ENCODE measurements at regions not wholly inside any gene's neighbourhood (a gene's known extent, or its start where the extent isn't known, plus 50 kb on each side); places are given as distances from the start of the nearest gene placed in this dataset.

DNA sequence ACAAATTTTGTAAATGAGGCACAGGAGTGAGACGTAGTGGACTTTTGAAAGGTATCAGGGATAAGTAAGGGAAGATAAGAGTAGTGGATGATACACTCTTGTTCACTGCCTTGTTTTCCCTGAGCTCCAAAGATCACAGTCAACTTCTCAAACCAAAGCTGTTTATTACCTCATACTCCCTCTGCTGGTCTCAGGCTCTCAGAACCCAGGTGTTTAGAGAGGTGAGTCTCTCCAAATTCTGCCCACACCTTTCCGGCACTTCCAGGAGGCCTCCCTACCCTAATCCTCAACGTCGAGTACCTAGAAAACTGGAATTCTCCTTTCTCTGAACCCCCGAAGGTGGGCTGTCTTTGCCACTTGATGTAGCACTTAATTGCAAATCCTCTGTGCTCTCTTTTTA lies 621.1 kb downstream of the BCL11A start:
- Histone ChIP-seq H3K4me1 (no peaks in the 10 kb centered on the region), H3K4me2 (no peak overlapping the region), H3K4me3 (no peak overlapping the region), H3K9me3 (no peaks in the 10 kb centered on the region), H3K27ac (no peak overlapping the region)
- FAIRE-seq (no peak), DNase-seq (ENCODE audit: low read depth in 1 of 2, low spot score in 1 of 2) (no peak), ATAC-seq (no peak)
- TF ChIP-seq, protein P1, sequence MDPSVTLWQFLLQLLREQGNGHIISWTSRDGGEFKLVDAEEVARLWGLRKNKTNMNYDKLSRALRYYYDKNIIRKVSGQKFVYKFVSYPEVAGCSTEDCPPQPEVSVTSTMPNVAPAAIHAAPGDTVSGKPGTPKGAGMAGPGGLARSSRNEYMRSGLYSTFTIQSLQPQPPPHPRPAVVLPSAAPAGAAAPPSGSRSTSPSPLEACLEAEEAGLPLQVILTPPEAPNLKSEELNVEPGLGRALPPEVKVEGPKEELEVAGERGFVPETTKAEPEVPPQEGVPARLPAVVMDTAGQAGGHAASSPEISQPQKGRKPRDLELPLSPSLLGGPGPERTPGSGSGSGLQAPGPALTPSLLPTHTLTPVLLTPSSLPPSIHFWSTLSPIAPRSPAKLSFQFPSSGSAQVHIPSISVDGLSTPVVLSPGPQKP (IDR thresholded peaks at IDR 0.05; ENCODE audit: low read depth, low read length): no peak
- TF ChIP-seq HOXA7 (CRISPR knock-in tag; IDR thresholded peaks at IDR 0.05) (no peak), EP300 (IDR thresholded peaks at IDR 0.05) (no peak), E2F6 (IDR thresholded peaks at IDR 0.05; ENCODE audit: borderline replicate concordance, low read depth) (no peak), FOXS1 (CRISPR knock-in tag; IDR thresholded peaks at IDR 0.05) (no peak), RAD21 (conservative IDR thresholded peaks at IDR 0.05 in 1 of 2, IDR thresholded peaks at IDR 0.05 in 1 of 2) (no peak), PHF8 (IDR thresholded peaks at IDR 0.05; ENCODE audit: borderline replicate concordance, low read depth) (no peak), POLR2AphosphoS2 (conservative IDR thresholded peaks at IDR 0.05; ENCODE audit: low read length) (no peak), RARB (CRISPR knock-in tag; IDR thresholded peaks at IDR 0.05) (no peak), KDM5A (IDR thresholded peaks at IDR 0.05) (no peak), MYC (IDR thresholded peaks at IDR 0.05; ENCODE audit: borderline replicate concordance, low read length) (no peak), MAFK (IDR thresholded peaks at IDR 0.05; ENCODE audit: partially characterized antibody) (no peak)
- TF ChIP-seq, protein P2, sequence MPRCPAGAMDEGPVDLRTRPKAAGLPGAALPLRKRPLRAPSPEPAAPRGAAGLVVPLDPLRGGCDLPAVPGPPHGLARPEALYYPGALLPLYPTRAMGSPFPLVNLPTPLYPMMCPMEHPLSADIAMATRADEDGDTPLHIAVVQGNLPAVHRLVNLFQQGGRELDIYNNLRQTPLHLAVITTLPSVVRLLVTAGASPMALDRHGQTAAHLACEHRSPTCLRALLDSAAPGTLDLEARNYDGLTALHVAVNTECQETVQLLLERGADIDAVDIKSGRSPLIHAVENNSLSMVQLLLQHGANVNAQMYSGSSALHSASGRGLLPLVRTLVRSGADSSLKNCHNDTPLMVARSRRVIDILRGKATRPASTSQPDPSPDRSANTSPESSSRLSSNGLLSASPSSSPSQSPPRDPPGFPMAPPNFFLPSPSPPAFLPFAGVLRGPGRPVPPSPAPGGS (IDR thresholded peaks at IDR 0.05): no peak
- TF ChIP-seq, protein P3, sequence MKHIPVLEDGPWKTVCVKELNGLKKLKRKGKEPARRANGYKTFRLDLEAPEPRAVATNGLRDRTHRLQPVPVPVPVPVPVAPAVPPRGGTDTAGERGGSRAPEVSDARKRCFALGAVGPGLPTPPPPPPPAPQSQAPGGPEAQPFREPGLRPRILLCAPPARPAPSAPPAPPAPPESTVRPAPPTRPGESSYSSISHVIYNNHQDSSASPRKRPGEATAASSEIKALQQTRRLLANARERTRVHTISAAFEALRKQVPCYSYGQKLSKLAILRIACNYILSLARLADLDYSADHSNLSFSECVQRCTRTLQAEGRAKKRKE (CRISPR knock-in tag; IDR thresholded peaks at IDR 0.05; ENCODE audit: low read depth): no peak
- TF ChIP-seq, protein P4, sequence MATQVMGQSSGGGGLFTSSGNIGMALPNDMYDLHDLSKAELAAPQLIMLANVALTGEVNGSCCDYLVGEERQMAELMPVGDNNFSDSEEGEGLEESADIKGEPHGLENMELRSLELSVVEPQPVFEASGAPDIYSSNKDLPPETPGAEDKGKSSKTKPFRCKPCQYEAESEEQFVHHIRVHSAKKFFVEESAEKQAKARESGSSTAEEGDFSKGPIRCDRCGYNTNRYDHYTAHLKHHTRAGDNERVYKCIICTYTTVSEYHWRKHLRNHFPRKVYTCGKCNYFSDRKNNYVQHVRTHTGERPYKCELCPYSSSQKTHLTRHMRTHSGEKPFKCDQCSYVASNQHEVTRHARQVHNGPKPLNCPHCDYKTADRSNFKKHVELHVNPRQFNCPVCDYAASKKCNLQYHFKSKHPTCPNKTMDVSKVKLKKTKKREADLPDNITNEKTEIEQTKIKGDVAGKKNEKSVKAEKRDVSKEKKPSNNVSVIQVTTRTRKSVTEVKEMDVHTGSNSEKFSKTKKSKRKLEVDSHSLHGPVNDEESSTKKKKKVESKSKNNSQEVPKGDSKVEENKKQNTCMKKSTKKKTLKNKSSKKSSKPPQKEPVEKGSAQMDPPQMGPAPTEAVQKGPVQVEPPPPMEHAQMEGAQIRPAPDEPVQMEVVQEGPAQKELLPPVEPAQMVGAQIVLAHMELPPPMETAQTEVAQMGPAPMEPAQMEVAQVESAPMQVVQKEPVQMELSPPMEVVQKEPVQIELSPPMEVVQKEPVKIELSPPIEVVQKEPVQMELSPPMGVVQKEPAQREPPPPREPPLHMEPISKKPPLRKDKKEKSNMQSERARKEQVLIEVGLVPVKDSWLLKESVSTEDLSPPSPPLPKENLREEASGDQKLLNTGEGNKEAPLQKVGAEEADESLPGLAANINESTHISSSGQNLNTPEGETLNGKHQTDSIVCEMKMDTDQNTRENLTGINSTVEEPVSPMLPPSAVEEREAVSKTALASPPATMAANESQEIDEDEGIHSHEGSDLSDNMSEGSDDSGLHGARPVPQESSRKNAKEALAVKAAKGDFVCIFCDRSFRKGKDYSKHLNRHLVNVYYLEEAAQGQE (IDR thresholded peaks at IDR 0.05): no peak
- ChIA-PET CTCF (interaction anchor here (1.0 kb wide), 1 partner anchor 14 kb away, joined by 4 read pairs; no protein-coding TSS in a partner anchor), POLR2A (no interaction called here)
- WGBS (ENCODE audit: missing lambda C conversion rate): 31% methylated on average over 5 of the region's 5 CpGs

DNA sequence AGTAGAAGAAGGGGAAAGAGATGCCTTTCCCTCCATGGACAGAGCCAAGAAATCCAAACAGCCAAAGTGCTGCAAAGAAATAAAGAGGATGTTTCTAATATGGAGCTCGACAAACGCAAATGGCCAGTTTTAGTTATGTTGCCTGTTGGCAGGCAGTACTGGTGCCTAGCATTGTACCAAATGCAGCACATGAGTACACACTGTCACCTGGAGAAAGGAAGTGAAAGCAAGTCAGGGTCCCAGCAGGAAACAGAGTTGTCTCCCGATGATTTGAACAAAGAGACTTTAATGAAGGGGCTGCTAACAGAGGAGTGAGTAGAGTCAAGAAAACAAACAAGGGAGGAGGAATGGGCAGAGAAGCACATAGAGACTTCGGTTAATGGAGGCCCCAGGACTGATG lies 623.0 kb downstream of the BCL11A start:
- WGBS (ENCODE audit: missing lambda C conversion rate): 17% methylated on average over 4 of the region's 4 CpGs
- no peak overlapping the region for H3K4me3 ChIP-seq
- H3K27ac ChIP-seq: no peak overlapping the region
- ATAC-seq (no peak), FAIRE-seq (no peak), DNase-seq (ENCODE audit: low read depth in 1 of 2, low spot score in 1 of 2) (no peak)
- no peak overlapping the region for H3K4me2 ChIP-seq
- no peaks in the 10 kb centered on the region for H3K9me3 ChIP-seq
- ChIA-PET POLR2A (no interaction called here), CTCF (no interaction called here)
- TF ChIP-seq ZNF302 (CRISPR knock-in tag; IDR thresholded peaks at IDR 0.05): no peak
- no peak for TF ChIP-seq SMC3 (IDR thresholded peaks at IDR 0.05)
- TF ChIP-seq HOXA7 (CRISPR knock-in tag; IDR thresholded peaks at IDR 0.05): no peak
- TF ChIP-seq RCOR1 (IDR thresholded peaks at IDR 0.05; ENCODE audit: low read depth, low read length): no peak
- TF ChIP-seq, protein P5, sequence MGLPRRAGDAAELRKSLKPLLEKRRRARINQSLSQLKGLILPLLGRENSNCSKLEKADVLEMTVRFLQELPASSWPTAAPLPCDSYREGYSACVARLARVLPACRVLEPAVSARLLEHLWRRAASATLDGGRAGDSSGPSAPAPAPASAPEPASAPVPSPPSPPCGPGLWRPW (IDR thresholded peaks at IDR 0.05): no peak
- TF ChIP-seq FOSB (CRISPR knock-in tag; IDR thresholded peaks at IDR 0.05): no peak
- TF ChIP-seq JUNB (IDR thresholded peaks at IDR 0.05): no peak
- no peaks in the 10 kb centered on the region for H3K4me1 ChIP-seq

Data from A549 (cell line).